Body of pancreas (tissue), 4 donors: ENCODE measurements at regions not wholly inside any gene's neighbourhood (a gene's known extent, or its start where the extent isn't known, plus 50 kb on each side); places are given as distances from the start of the nearest gene placed in this dataset.

Experiments
- ATAC-seq: fragments of 150-250 bp; one replicate; pipeline ENCODE4 v1.9.1; 2016
- DNase-seq, 4 donors: peaks; one replicate each; pipeline ENCODE4 v3.0.0-alpha.2; 2019
- H3K27ac ChIP-seq, 4 donors: fragments of 200-600 bp; sonication (generic); 1 replicate in 3 of 4; 2 replicates in 1 of 4; pipeline versions ENCODE4 v1.5.1 to v1.6.1; 2016 to 2019; ENCODE audit warnings: mild to moderate bottlenecking in 1 of 4, mixed read lengths in 1 of 4, moderate library complexity in 1 of 4
- H3K27me3 ChIP-seq, 2 donors: fragments of 200-600 bp; sonication (generic); one replicate each; pipeline ENCODE4 v1.6.0; 2016; ENCODE audit warnings: mild to moderate bottlenecking in 1 of 2
- H3K36me3 ChIP-seq, 2 donors: fragments of 200-600 bp; sonication (generic); replicated peaks in 1 of 2; 2 replicates each; pipeline ENCODE4 v1.5.1; 2016; ENCODE audit warnings: low read depth in 2 of 2; ENCODE audit not compliant: insufficient read depth in 1 of 2
- H3K4me1 ChIP-seq: fragments of 200-600 bp; sonication (generic); one replicate; pipeline ENCODE4 v1.6.0; 2016
- H3K4me3 ChIP-seq, 2 donors: fragments of 200-600 bp; sonication (generic); 1 replicate in 1 of 2; 2 replicates in 1 of 2; pipeline ENCODE4 v1.5.1; 2016 to 2019
- H3K9me3 ChIP-seq, 3 donors: fragments of 200-600 bp; sonication (generic); 1 replicate in 2 of 3; 2 replicates in 1 of 3; pipeline ENCODE4 v1.5.1; 2016
- CTCF ChIP-seq, 7 experiments: fragments of 450-650 bp in 4 of 7; fragments of 200-600 bp in 3 of 7; sonication (generic) in 3 of 7; IDR thresholded peaks; one replicate each; pipeline ENCODE4 v1.5.1; 2016 to 2019; ENCODE audit warnings: antibody characterized with exemption in 7 of 7
- POLR2A ChIP-seq, 3 donors: fragments of 450-650 bp; IDR thresholded peaks; one replicate each; pipeline ENCODE4 v1.6.1; 2016; ENCODE audit warnings: antibody characterized with exemption in 3 of 3, mild to moderate bottlenecking in 2 of 3
- WGBS, 2 donors: methylation state at CpG; one replicate each; pipeline ENCODE4 v1.1.5; 2017; 5-methylcytosine and 5-hydroxymethylcytosine counted together
- intact Hi-C: fragments of 100-400 bp; cut with DNase I; formaldehyde crosslinking; loops from one replicate; pipeline ENCODE4 v1.15.1; 2023

GRCh38 chr6:33963136-33963750 is 159.4 kb upstream of the MLN start:
- no peaks in the 10 kb centered on the region for H3K27me3 ChIP-seq

GRCh38 chr6:33962246-33963027 is 158.6 kb upstream of the MLN start:
- H3K27ac ChIP-seq = no peak overlapping the region
- no peak overlapping the region for H3K4me3 ChIP-seq
- no peaks in the 10 kb centered on the region for H3K27me3 ChIP-seq
- no peaks in the 10 kb centered on the region for H3K36me3 ChIP-seq
- DNase-seq (no peak), ATAC-seq (no peak)
- TF ChIP-seq CTCF (IDR thresholded peaks at IDR 0.05) (no peak), POLR2A (IDR thresholded peaks at IDR 0.05) (no peak)
- no peaks in the 10 kb centered on the region for H3K4me1 ChIP-seq
- WGBS, 2 donors = 68 to 74% methylated on average over 16 of the region's 16 CpGs
- H3K9me3 ChIP-seq = no peaks in the 10 kb centered on the region
- intact Hi-C loops = no loop called here

More at GRCh38 chr6:33963136-33963750, 159.4 kb upstream of the MLN start:
- intact Hi-C loops = no loop called here
- H3K27ac ChIP-seq = no peak overlapping the region
- H3K36me3 ChIP-seq = no peaks in the 10 kb centered on the region
- no peak for DNase-seq
- H3K9me3 ChIP-seq = no peaks in the 10 kb centered on the region
- no peak overlapping the region for H3K4me3 ChIP-seq
- H3K4me1 ChIP-seq = no peaks in the 10 kb centered on the region
- WGBS, 2 donors = 85 to 87% methylated on average over 7 of the region's 7 CpGs
- TF ChIP-seq POLR2A (IDR thresholded peaks at IDR 0.05) = no peak
- TF ChIP-seq CTCF (IDR thresholded peaks at IDR 0.05) = no peak
- ATAC-seq = no peak

DNA sequence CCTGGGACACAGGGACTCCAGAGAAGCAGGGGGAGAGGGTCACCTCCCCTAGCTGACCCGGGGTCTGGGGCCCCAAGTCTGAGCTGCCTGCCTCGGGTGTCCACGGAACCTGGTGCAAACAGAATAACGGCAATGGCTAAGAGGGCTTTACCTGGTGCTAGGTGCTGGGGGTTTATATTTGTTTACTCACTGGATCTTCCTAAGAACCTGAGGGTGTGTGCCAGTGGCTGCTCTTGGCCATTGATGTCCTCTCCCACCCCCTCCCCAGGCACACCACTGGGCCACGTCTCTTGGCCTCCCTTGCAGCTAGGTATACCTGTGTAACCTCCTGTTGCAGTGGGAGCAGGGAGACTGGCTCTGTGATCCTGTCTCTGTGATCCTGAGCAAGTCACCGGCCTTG is 157.9 kb upstream of the MLN start:
- no peak overlapping the region for H3K4me3 ChIP-seq
- no peaks in the 10 kb centered on the region for H3K9me3 ChIP-seq
- no peaks in the 10 kb centered on the region for H3K36me3 ChIP-seq
- no peak overlapping the region for H3K27ac ChIP-seq
- 88 to 100% methylated on average over 1 to 6 of the region's 6 CpGs for WGBS, 2 donors
- H3K27me3 ChIP-seq = no peaks in the 10 kb centered on the region
- TF ChIP-seq POLR2A (IDR thresholded peaks at IDR 0.05) (no peak), CTCF (IDR thresholded peaks at IDR 0.05) (no peak)
- ATAC-seq (no peak), DNase-seq (no peak)
- intact Hi-C loops = no loop called here
- no peaks in the 10 kb centered on the region for H3K4me1 ChIP-seq

DNA sequence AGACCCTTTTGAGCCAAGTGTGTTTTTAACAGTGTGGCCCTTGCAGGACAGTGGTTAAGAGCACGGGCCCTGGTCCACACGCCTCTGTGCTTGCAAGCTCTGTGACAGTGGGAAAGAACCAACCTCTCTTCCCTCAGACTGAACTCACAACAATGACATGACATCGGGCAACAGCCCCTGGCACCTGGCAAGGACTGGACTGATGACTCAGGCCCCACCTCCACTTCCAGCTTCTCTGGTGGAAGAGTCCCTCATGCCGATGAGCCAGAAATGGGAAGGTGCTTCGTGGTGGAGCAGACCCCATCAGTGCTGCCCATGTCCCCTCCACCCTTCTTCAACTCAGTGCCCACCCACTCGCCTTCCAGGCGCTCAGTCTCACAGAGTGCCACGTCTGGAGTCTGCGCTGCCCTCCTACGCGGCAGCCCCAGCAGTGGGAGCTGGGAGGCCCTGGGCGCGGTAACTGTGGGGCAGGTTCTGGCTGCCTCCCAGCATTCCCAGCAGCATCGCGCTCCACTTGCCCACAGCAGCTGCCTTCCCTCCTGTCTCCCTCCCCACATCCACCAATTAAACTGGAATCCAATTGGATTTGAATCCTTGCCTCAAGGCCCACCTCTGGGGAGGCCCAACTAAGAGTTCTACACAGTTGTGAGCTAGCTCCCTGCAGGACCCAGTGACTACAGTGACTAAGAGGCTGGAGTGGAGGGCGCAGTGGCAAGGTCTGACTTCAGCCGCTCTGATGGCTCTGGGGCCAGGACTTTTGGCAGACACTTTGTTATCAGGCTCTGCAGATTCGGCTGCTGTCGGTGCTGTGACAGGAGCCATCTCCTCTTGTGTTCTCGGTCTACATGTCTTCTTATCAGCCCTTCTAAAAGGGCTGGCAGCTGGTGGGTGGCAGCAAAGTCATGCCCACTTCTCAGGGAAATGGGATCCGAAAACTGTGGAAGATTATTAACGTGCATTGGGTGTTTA is 156.8 kb upstream of the MLN start:
- WGBS, 2 donors = 79 to 86% methylated on average over 17 to 22 of the region's 22 CpGs
- DNase-seq = no peak
- H3K36me3 ChIP-seq = no peaks in the 10 kb centered on the region
- no peaks in the 10 kb centered on the region for H3K27me3 ChIP-seq
- TF ChIP-seq CTCF (IDR thresholded peaks at IDR 0.05) (no peak), POLR2A (IDR thresholded peaks at IDR 0.05) (no peak)
- H3K27ac ChIP-seq = no peak overlapping the region
- no peaks in the 10 kb centered on the region for H3K4me1 ChIP-seq
- intact Hi-C loops = no loop called here
- no peak overlapping the region for H3K4me3 ChIP-seq
- no peak for ATAC-seq
- H3K9me3 ChIP-seq = no peaks in the 10 kb centered on the region
